GM12878 (cell line): ENCODE measurements at regions not wholly inside any gene's neighbourhood (a gene's known extent, or its start where the extent isn't known, plus 50 kb on each side); places are given as distances from the start of the nearest gene placed in this dataset.

ENCODE experiments used
- ATAC-seq: fragments of 200-7000 bp; cut with Tn5 transposase; 3 replicates; pipeline ENCODE4 v1.9.1; 2020; ENCODE audit warnings: mild to moderate bottlenecking, moderate library complexity
- BruUV-seq: library from RNA; stranded (reverse); fragments of 400-500 nt; replicated peaks from 2 replicates; lab custom pipeline; 2021; lab: Mats Ljungman, UMichigan
- CTCF ChIA-PET: fragments of 300-600 bp; sonication (Branson Sonifier 250); formaldehyde crosslinking; extraction: SDS; loops from one replicate; lab custom pipeline; 2021; ENCODE audit warnings: inconsistent platforms; lab: Yijun Ruan, JAX
- POLR2A ChIA-PET: fragments of 350-600 bp; formaldehyde crosslinking; extraction: SDS; loops from one replicate; lab custom pipeline; 2021; ENCODE audit warnings: inconsistent platforms; lab: Charles Lee
- RAD21 ChIA-PET: fragments of 300-600 bp; sonication (Branson Sonifier 250); formaldehyde crosslinking; loops from one replicate; lab custom pipeline; 2023; ENCODE audit warnings: antibody characterized with exemption; ENCODE audit not compliant: unreplicated experiment; lab: Charles Lee
- SMC1A ChIA-PET: fragments of 300-600 bp; sonication (Branson Sonifier 250); formaldehyde crosslinking; loops from one replicate; lab custom pipeline; 2023; ENCODE audit not compliant: unreplicated experiment, uncharacterized antibody; lab: Charles Lee
- DNase-seq: peaks from one replicate; pipeline ENCODE4 v3.0.0-alpha.2; 2011; ENCODE audit warnings: low read depth, low spot score
- FAIRE-seq: peaks from 3 replicates; lab custom pipeline; 2011; peaks lifted over from hg19 to GRCh38; lab: Jason Lieb, UNC
- H2AFZ ChIP-seq: 2 replicates; pipeline ENCODE4 v1.6.0; 2011; ENCODE audit warnings: low read depth, low read length, control low read depth; ENCODE audit not compliant: control insufficient read depth
- H3K27ac ChIP-seq: 2 replicates; pipeline ENCODE4 v1.5.1; 2011; ENCODE audit warnings: control low read depth; ENCODE audit not compliant: control insufficient read depth, insufficient read depth
- H3K27me3 ChIP-seq, 2 experiments: replicated peaks in 1 of 2; 2 replicates each; pipeline versions ENCODE4 v1.6.0 to v1.6.1; 2011; ENCODE audit warnings: low read length in 1 of 2; ENCODE audit not compliant: control insufficient read depth in 2 of 2, insufficient read depth in 2 of 2
- H3K36me3 ChIP-seq, 2 experiments: 2 replicates each; pipeline ENCODE4 v1.5.1; 2011; ENCODE audit warnings: low read length in 1 of 2; ENCODE audit not compliant: control insufficient read depth in 2 of 2, insufficient read depth in 2 of 2
- H3K4me1 ChIP-seq: 2 replicates; pipeline ENCODE4 v1.6.1; 2011; ENCODE audit warnings: mild to moderate bottlenecking, low read length, moderate library complexity, mixed read lengths; ENCODE audit not compliant: control insufficient read depth, insufficient read depth
- H3K4me2 ChIP-seq: 2 replicates; pipeline ENCODE4 v1.6.0; 2011; ENCODE audit warnings: control low read depth; ENCODE audit not compliant: control insufficient read depth, insufficient read depth
- H3K4me3 ChIP-seq: fragments of 200-600 bp; sonication (generic); 2 replicates; pipeline ENCODE4 v1.5.1; 2016
- H3K79me2 ChIP-seq: 2 replicates; pipeline ENCODE4 v1.6.0; 2011; ENCODE audit warnings: low read length; ENCODE audit not compliant: control insufficient read depth, insufficient read depth
- H3K9ac ChIP-seq: 2 replicates; pipeline ENCODE4 v1.8.0; 2011; ENCODE audit warnings: low read length, control low read depth, mixed read lengths; ENCODE audit not compliant: control insufficient read depth, insufficient read depth
- H3K9me3 ChIP-seq: replicated peaks from 3 replicates; pipeline ENCODE4 v1.5.1; 2011; ENCODE audit warnings: mild to moderate bottlenecking, low read length; ENCODE audit not compliant: control insufficient read depth, insufficient read depth
- H4K20me1 ChIP-seq: 2 replicates; pipeline ENCODE4 v1.6.0; 2011; ENCODE audit not compliant: control insufficient read depth, insufficient read depth
- ATF3 ChIP-seq: IDR thresholded peaks from 2 replicates; pipeline ENCODE4 v1.6.1; 2011; ENCODE audit warnings: low read depth, mild to moderate bottlenecking, low read length, moderate library complexity, borderline replicate concordance; ENCODE audit errors: extremely low read depth
- BMI1 ChIP-seq: fragments of 450-650 bp; IDR thresholded peaks from 2 replicates; pipeline ENCODE4 v1.6.1; 2016; ENCODE audit warnings: mild to moderate bottlenecking, moderate library complexity, borderline replicate concordance
- CBFB ChIP-seq: IDR thresholded peaks from 2 replicates; pipeline ENCODE4 v1.6.1; 2016; ENCODE audit warnings: antibody characterized with exemption, low read depth
- CHD4 ChIP-seq: fragments of 200-600 bp; sonication (generic); IDR thresholded peaks from 2 replicates; pipeline ENCODE4 v1.6.1; 2016; ENCODE audit warnings: mild to moderate bottlenecking
- E4F1 ChIP-seq: fragments of 450-650 bp; IDR thresholded peaks from 2 replicates; pipeline ENCODE4 v1.6.1; 2018; ENCODE audit warnings: borderline replicate concordance, mild to moderate bottlenecking; ENCODE audit not compliant: partially characterized antibody
- MYB ChIP-seq: fragments of 150-350 bp; IDR thresholded peaks from 2 replicates; pipeline ENCODE4 v1.6.1; 2014; ENCODE audit warnings: mild to moderate bottlenecking, low read depth, low read length, borderline replicate concordance
- NFIC ChIP-seq: IDR thresholded peaks from 2 replicates; pipeline ENCODE4 v1.6.1; 2012; ENCODE audit warnings: low read depth, mild to moderate bottlenecking, inconsistent platforms, low read length, moderate library complexity
- NR2C1 ChIP-seq: fragments of 450-650 bp; IDR thresholded peaks from 2 replicates; pipeline ENCODE4 v1.6.1; 2017; ENCODE audit warnings: antibody characterized with exemption, mild to moderate bottlenecking, moderate library complexity
- RAD21 ChIP-seq: IDR thresholded peaks from 2 replicates; pipeline ENCODE4 v1.6.1; 2011; ENCODE audit warnings: mild to moderate bottlenecking, low read depth, low read length, moderate library complexity; ENCODE audit not compliant: insufficient read depth
- SP1 ChIP-seq: IDR thresholded peaks from one replicate; pipeline ENCODE4 v1.6.1; 2011; ENCODE audit warnings: low read depth, low read length
- SREBF1 ChIP-seq: IDR thresholded peaks from 2 replicates; pipeline ENCODE4 v1.6.1; 2012; ENCODE audit warnings: mild to moderate bottlenecking, low read length
- SREBF2 ChIP-seq: IDR thresholded peaks from 2 replicates; pipeline ENCODE4 v1.6.1; 2012; ENCODE audit warnings: mild to moderate bottlenecking, low read length
- YY1 ChIP-seq: IDR thresholded peaks from 2 replicates; pipeline ENCODE4 v1.6.1; 2011; ENCODE audit warnings: low read depth, mild to moderate bottlenecking, low read length
- ZZZ3 ChIP-seq: IDR thresholded peaks from 2 replicates; pipeline ENCODE4 v1.6.1; 2011; ENCODE audit warnings: low read depth; ENCODE audit not compliant: control insufficient read depth, insufficient read length
- WGBS: methylation state at CpG from one replicate; pipeline ENCODE4 v1.1.6; 2016; ENCODE audit warnings: low lambda C conversion rate; ENCODE audit not compliant: insufficient replicate concordance, insufficient coverage; ENCODE audit errors: missing lambda C conversion rate; 5-methylcytosine and 5-hydroxymethylcytosine counted together
- in situ Hi-C: fragments of 300-500 bp; cut with MboI; formaldehyde crosslinking; loops from 9 replicates; pipeline ENCODE4 v1.14.3; 2018; ENCODE audit warnings: mixed read lengths
- intact Hi-C: fragments of 100-400 bp; cut with micrococcal nuclease; formaldehyde crosslinking; loops from one replicate; pipeline ENCODE4 v1.14.2; 2022; ENCODE audit not compliant: unreplicated experiment
- TF ChIP-seq, protein P1 (sequence below): fragments of 450-650 bp; IDR thresholded peaks from 2 replicates; pipeline ENCODE4 v1.6.1; 2017; ENCODE audit warnings: low read depth, mild to moderate bottlenecking, moderate library complexity

DNA sequence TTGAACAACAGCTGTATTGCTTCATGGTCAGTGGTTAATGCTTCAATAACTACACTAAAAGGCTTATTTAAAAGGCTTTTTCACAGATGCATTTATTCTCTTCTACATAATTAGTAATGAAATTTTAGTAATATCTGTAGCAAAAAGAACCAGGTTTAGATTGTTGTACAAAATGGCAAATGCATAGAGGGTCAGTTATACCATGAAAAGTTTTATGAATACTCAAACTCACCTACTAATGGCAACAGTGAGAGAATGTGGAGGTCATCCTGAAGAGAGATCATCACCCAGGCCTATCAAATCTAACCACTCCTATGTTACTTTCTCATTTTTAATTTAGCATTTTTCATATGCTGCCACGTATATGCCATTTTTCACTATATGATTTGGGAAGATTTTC is 444.3 kb upstream of the CDH9 start:
- Histone ChIP-seq H3K36me3 (no peaks in the 10 kb centered on the region), H3K4me1 (no peaks in the 10 kb centered on the region), H3K9ac (no peak overlapping the region), H3K9me3 (no peaks in the 10 kb centered on the region), H3K27me3 (no peaks in the 10 kb centered on the region), H3K79me2 (no peaks in the 10 kb centered on the region), H4K20me1 (no peaks in the 10 kb centered on the region), H3K4me2 (no peak overlapping the region), H3K4me3 (no peak overlapping the region), H3K27ac (no peak overlapping the region), H2AFZ (no peak overlapping the region)
- DNase-seq (no peak), FAIRE-seq (no peak), ATAC-seq (no peak)
- WGBS, result 0% methylated on average over 1 of the region's 1 CpG
- ChIA-PET SMC1A (no interaction called here), POLR2A (no interaction called here), RAD21 (no interaction called here), CTCF (no interaction called here)
- in situ Hi-C loops (no loop called here), intact Hi-C loops (no loop called here)
- no TSS peak for BruUV-seq
- TF ChIP-seq NFIC (no peak), SP1 (no peak), SREBF1 (no peak), MYB (no peak), ZZZ3 (no peak), ATF3 (no peak), NR2C1 (no peak), RAD21 (no peak), CHD4 (no peak), YY1 (no peak), CBFB (no peak), E4F1 (no peak), BMI1 (no peak), SREBF2 (no peak)
- TF ChIP-seq, protein P1, sequence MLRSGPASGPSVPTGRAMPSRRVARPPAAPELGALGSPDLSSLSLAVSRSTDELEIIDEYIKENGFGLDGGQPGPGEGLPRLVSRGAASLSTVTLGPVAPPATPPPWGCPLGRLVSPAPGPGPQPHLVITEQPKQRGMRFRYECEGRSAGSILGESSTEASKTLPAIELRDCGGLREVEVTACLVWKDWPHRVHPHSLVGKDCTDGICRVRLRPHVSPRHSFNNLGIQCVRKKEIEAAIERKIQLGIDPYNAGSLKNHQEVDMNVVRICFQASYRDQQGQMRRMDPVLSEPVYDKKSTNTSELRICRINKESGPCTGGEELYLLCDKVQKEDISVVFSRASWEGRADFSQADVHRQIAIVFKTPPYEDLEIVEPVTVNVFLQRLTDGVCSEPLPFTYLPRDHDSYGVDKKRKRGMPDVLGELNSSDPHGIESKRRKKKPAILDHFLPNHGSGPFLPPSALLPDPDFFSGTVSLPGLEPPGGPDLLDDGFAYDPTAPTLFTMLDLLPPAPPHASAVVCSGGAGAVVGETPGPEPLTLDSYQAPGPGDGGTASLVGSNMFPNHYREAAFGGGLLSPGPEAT, result no peak
